Left cardiac atrium (tissue), 4 donors: ENCODE measurements at regions not wholly inside any gene's neighbourhood (a gene's known extent, or its start where the extent isn't known, plus 50 kb on each side); places are given as distances from the start of the nearest gene placed in this dataset.
"Not testable (repeated sequence)": the region's sequence is repeated elsewhere in the genome, so short reads cannot be mapped to it uniquely, and the experiment has no call there.

Source experiments
- ATAC-seq, 2 donors: fragments of 200-7000 bp; cut with Tn5 transposase; one replicate each; pipeline ENCODE4 v1.9.1; 2020; ENCODE audit warnings: mild to moderate bottlenecking in 2 of 2, moderate library complexity in 2 of 2
- DNase-seq: peaks from one replicate; pipeline ENCODE4 v3.0.0-alpha.2; 2020
- intact Hi-C, 2 donors: fragments of 100-400 bp; cut with DNase I; formaldehyde crosslinking; loops; one replicate each; pipeline versions ENCODE4 v1.14.1 to v1.15.1; 2022 to 2023
- donor health status: DM: no; HTN: yes; CAD: no.
- donor health status: DM: no; HTN: yes; CAD: no; lungs with severe emphysema.
- donor health status: DM: yes; HTN: yes; CAD: no.
- donor health status: Dilated cardiomyopathy.

DNA sequence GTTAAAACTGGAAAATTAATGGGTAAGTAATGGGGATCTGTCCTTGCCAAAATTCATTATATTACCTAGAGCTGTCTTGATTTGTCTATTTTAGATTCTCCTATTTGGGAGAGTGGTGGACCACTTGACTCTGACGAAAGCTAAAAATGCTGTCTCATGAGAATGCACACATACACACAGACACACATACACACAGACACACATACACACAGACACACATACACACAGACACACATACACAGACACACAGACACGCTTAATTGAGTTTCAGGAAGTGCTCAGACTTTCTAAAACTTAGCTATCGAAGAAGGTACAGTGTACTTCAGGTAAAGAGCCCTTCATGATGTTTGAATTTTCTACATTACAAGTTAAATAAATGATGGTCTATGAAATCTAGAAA is 279.5 kb downstream of the ANKRD50 start:
- ATAC-seq = no peak
- no peak for DNase-seq
- intact Hi-C loops = no loop called here

DNA sequence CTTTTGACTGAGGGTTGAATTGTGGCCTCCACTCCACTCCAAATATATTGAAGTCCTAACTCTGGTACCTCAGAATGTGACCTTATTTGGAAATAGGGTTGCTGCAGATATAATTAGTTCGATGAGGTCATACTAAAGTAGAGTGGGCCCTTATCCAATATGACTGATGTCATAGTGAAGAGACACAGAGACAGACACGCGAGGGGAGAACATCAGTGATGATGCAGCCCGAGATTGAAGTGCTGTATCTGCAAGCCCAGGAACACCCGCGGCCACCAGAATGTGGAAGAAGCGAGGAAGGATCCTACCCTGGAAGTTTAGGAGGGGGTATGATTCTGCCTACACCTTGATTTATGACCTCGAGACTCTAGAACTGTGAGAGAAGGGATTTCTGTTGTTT is 279.0 kb downstream of the ANKRD50 start:
- DNase-seq = no peak
- ATAC-seq = no peak
- intact Hi-C loops = no loop called here

DNA sequence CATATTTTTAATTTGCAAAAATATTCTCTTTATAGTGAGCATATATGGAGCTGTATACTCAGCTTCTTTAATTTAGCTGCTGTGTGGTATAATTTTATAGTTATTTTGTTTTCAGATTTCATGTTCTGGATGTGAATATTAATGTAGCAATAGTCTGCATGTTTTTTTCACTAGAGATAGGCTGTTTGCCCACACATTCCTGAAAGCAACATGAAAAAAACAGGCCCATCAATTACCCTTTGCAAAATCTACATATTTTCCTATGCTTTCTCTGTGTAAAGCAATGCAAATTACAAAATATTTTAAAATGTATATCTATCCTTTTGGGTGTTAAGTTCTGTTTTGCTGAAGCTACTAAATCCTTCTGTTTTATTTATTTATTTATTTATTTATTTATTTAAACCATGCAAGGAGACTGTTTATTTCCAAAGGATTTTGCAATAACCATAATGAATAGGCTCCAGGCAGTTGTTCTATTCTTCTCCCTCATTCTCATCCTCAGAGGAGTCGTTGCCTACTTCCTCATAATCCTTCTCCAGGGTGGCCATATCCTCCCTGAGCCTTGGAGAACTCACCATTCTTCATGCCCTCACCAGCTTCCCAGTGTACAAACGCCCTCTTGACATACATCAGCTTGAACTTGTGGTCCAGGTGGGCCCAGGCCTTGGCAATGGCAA is 277.1 kb downstream of the ANKRD50 start:
- no peak for DNase-seq
- ATAC-seq = no peak
- intact Hi-C loops = no loop called here

DNA sequence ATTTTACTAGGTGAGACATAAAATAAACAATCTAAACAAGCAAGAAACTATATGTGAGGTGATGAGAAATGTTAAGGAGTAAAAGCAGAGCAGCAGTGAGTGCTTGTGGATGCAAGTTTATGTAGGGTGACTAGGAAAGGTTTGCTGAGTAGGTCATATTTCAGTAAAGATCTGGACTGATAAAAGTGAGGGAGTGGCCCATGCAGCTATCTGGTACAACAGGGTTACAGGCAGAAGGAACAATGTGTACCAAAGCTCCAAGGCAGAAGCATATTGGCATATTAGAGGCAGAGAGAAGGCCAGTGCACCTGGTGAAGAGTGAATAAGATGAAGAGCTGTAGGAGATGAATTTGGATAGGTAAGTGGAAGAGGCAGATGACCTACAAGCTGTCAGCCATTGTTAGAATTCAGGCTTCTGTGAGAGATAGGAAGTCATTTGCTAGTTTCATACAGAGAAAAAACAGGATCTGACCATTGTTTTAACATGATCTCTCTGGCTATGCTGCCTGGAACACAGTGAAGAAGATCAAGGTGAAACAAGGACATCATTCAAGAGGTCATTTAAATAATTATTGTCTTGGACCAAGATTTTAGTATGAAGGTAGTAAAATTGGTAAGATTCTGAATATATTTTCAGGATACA is 274.6 kb downstream of the ANKRD50 start:
- ATAC-seq (no peak), DNase-seq (no peak)
- intact Hi-C loops = no loop called here

DNA sequence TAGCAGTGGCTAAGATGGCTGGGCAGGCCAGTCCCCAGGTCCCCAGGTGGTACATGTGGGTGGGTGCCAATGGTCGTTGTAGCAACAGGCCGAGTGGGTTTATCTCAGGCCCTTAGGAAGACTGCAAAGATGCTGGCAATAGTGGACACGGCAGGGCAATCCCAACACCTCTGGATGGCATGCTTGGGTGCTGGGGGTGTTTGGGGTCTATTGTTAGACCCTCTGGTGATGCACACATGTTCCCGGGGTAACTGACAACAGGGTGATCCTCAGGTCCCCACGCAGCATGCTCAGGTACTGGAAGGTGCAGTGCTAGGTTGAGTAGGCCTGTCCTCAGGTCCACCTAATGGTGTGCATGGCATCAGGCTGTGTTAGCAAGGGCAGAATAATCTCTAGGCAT is 267.5 kb downstream of the ANKRD50 start:
- no peak for ATAC-seq
- no peak for DNase-seq
- intact Hi-C loops = no loop called here

DNA sequence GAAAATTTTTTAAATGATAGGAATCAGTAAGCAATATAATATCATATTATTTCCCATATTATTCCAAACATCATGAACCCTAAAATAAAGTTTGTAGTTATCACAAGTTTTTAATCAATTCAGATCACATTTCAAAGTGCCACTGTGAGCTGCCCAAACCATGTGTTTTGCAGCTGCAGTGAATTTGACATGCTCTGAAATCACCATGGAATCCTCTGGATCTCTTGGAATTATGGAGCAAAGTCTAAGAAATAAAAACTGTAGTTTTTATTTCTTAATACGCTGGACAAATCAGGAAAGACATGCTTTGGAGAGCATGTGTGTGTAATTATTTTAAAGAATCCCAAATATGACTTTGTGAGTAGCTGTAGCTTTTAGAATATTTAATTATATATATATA is 262.7 kb downstream of the ANKRD50 start:
- DNase-seq (no peak), ATAC-seq (no peak)
- intact Hi-C loops = no loop called here

DNA sequence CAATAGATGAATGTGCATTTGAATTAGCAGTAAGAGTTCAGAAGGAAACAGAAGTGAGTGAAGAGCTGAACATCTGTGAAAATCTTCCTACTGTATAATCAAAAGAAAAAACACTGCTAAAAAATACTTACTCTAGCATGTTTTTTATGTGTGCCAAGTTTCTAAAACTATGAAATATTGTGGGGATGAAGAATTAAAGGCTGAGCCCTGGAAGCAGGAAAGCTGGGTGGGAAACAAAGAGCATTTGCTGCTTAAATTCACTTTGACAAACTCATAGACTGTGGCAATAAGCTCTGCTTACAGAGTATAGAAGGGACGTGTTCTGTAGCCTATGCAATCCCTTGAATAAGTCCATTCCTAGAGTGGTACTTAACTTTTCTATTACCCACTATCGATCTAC is 261.7 kb downstream of the ANKRD50 start:
- DNase-seq (no peak), ATAC-seq (no peak)
- intact Hi-C loops = no loop called here

DNA sequence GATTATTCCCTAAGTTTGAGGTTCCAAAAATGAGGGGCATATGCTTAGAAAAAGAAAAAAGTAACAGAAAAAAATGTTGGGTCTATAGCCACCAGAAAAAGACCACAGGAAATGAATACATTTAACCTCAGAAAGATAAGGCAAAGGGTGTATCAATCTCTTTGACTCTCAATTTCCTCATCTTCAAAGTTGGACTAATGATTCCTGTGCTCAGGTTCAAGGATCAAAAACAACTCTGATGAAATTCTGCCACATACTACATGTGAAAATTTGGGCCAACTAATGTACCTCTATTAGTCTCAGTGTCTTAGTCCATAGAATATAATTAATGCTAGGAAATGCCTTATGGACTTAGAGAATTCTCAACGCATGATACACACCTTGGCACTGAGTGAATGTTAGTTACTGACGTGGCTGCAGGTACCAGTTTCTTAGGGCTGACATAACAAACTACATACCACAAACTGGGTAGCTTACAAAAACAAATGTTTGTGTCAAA is 257.7 kb downstream of the ANKRD50 start:
- no peak for DNase-seq
- intact Hi-C loops = no loop called here
- no peak for ATAC-seq

DNA sequence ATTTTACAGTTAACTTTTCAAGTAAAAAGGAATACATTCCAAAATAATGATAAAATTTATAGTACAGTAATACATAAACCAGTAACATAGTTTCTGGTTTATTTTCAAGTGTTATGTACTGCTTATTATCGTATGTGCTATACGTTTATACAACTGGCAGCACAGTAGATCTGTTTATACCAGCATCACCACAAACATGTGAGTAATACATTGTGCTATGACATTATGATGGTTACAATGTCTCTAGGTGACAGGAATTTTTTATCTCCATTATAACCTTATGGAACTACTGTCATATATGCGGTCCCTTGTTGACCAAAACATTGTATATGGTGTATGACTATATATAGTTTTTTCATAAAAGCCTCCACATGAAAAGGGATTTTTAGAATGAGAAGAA is 256.9 kb downstream of the ANKRD50 start:
- ATAC-seq (no peak), DNase-seq (no peak)
- intact Hi-C loops = no loop called here

DNA sequence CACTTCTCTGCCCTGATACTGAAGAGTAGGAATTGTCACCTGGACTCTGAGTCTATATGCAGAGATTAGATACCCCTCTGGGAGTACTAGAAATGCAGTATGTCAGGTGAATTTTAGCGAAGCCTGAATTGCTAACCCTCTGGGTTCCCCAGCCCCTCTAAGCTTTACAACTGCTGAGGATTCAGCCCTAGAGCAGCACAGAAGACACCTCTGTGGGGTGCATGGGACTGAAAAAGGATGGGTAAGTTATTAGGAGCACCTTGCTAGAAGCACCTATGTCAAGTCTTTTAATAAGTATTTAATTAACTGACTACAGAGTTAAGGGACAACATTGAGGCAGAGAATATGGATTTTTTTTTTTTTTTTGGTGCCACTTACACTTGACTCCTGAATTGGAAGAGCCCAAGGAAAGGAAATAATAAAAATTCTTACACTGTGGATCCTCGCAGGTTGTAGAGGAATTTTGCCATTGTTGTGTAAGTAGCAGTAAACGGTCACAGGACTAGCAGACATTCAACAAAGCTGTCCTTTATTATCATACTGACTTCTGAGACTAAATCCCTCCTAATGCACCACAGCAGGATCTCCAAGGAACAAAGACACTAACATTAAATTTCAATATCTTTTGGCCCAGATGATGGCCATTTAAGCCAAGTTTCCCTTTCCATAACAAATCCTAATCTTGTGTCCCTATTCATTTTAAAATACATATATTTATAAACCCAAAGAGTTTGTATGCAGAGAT is 253.2 kb downstream of the ANKRD50 start:
- DNase-seq (no peak), ATAC-seq (no peak)
- intact Hi-C loops = no loop called here

DNA sequence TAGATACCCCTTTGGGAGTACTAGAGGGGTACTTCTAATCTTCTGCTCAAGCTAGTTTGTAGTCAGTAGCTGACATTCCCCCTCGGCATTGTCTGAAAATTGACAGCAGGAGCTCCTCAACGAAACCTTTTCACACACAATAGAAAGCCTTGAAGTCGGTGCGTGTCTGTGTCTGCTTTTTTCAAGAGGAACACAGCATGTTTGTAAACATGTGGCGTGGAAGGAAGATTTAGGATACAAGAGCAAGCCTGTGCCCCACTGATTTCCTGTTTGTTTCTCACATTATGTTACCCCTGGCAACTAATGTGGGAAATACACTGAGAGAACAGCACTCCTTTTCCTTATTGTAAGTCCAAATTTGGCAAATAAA is 252.6 kb downstream of the ANKRD50 start:
- DNase-seq = no peak
- no peak for ATAC-seq
- intact Hi-C loops = no loop called here

DNA sequence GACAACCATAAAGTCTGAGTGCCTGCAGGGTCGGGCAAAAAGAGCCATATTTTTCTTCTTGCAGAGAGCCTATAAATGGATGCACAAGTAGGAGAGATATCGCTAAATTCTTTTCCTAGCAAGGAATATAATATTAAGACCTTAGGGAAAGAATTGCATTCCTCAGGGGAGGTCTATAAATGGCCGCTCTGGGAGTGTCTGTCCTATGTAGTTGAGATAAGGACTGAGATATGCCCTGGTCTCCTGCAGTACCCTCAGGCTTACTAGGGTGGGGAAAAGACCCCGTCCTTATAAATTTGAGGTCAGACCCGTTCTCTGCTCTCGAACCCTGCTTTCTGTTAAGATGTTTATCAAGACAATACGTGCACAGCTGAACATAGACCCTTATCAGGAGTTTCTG is 250.9 kb downstream of the ANKRD50 start:
- intact Hi-C loops, DNase-seq, ATAC-seq: not testable (repeated sequence)

DNA sequence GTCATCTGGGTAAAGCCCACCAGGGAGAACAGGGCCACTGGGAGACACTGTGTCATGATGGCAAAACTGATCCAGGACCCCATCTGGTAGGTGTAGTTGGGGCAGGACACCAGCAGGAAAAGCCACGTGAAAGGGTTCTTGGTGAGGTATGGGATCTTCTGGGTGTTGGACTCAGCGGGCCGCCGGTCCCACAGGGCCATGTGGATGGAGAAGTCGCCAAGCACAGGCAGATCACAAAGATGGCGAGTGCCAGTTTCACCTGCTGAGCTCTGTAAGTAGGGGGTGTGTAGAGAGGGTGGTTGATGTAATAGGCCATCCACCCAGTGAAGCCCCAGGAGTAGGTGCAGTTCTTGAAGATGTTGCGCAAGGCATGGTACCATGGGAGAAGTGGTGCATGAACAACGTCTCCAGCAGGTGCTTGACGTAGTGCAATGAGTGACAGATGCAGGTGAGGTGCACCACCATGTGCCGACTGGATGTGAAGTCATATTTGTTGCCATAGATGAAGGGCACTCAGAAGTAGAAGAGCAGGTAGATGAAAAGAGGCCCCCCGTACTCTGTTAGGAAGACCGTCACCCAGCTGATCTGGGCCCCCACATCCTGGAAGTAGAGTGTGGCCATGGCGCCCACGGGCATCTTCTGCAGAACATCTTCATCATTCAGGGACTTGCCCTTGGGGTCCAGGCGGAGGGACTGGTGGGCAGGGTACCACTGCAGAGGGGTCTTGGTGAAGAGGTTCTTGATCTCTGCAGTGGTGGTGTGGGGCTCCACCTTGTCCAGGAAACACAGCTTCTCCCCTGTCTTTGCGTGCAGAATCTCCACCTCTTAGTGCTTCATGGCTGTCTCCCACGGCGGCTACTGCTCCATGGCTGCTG is 249.3 kb downstream of the ANKRD50 start:
- no peak for DNase-seq
- ATAC-seq = no peak
- intact Hi-C loops = no loop called here

DNA sequence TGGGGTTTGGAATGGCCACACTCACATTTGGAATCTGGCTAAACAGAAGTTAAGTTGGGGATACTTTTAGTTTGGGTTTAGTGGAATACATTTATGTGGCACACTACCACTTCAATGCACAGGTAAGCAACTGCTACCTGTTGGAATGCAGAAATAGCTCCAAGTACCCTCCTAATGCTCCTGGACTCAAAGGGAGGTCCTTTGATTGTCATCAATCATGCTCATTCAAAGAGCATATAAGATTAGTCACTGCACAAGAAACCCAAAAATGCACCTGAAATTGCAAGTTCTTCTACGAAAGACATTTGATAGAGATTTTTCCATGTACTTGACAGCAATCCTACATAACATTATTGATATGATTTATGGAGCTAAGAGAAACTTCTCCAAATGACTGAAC is 247.7 kb downstream of the ANKRD50 start:
- intact Hi-C loops = no loop called here
- ATAC-seq (no peak), DNase-seq (no peak)

DNA sequence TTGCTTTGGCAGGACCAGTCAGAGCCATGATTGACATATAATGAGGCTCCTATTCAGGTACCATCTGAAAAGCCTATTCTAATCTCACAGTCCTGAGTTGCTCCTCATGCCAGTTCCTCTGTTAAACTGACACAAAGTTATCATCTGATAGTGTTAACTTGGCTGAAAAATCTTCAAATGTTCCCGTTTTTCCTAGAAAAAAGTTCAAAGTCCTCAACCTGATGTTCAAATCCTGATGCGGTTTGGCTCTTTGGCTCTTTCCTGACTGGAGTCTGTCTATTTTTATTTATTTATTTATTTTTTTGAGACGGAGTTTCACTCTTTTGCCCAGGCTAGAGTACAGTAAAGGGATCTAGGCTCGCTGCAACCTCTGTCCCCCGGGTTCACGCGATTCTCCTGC is 244.2 kb downstream of the ANKRD50 start:
- no peak for ATAC-seq

DNA sequence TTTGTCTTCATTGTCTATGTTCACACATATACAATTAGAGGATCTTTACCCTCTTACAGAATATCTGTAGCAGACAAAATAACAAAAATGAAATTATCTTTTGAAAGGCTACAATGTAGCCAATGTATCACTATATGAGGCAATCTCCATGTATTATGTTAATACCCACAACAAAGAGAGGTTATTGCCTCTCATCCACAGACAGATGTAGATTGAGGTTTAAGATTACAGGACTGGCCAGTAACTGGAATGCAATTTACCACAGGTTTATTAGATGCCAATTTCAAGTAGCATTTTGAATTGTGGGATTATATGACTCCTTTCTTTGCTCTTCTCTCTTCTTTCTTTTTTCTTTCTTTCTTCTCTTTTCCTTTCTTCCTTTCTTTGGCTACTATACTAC is 242.6 kb downstream of the ANKRD50 start:
- intact Hi-C loops = no loop called here
- ATAC-seq (no peak), DNase-seq (no peak)

More for the DNA sequence above, 244.2 kb downstream of the ANKRD50 start:
- no peak for DNase-seq
- intact Hi-C loops = no loop called here

DNA sequence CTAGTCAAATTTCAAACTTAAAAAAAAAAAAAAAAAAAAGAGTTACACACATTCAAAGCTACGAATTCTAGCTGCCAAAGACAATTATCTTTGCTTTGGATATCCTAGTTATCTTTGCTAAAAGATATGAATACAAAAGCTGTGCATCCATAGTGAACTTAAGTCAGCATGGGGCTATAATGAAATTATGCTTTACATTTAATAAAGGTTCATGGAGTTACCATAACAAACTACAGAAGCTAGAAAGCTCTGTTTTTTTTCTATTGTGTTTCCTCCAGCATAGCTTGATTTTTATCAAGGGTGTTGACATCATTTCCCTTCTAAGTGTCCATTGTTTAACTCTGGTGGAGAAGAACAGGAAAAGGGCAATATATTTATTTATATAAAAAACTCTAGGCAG is 234.1 kb downstream of the ANKRD50 start:
- intact Hi-C loops = no loop called here
- DNase-seq (no peak), ATAC-seq (no peak)

DNA sequence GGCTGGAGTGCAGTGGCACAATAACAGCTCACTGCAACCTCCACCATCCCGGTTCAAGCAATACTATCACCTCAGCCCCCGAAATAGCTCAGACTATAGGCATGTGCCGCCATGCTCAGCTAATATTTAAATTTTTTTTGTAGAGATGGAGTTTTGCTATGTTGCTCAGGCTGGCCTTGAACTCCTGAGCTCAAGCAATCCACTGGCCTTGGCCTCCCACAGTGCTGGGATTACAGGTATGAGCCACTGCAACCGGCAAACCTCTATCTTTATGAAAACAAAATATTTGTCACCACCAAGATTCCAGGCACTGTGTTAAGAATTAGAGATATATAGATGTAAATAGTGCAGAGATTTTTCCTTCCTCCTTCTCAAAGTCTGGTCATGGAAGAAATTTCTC is 232.5 kb downstream of the ANKRD50 start:
- DNase-seq = no peak
- ATAC-seq = no peak
- intact Hi-C loops = no loop called here

DNA sequence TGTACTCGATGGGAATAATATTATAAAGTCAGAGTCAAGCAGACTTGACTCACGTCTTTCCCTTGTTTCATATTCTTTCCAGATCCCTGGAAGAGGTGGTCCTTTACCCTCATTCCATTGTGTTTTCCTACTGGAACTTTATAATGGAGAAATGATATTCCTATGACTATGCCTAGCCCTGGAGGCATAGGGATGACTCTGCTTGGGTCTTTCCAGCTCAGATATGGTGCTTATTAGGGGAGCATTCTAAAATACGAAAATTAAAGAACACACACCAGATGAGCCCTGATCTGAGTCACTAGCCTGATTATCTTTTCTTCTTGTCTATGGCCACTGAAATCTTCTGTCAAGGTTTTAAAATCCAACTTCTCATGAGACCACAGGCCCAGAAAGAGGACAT is 231.4 kb downstream of the ANKRD50 start:
- ATAC-seq (no peak), DNase-seq (no peak)
- intact Hi-C loops = no loop called here
